AG04450 (cell line): ENCODE measurements at regions not wholly inside any gene's neighbourhood (a gene's known extent, or its start where the extent isn't known, plus 50 kb on each side); places are given as distances from the start of the nearest gene placed in this dataset.

Experiments used
- CTCF ChIA-PET: fragments of 300-600, 350-600 bp; formaldehyde crosslinking; extraction: SDS; loops from one replicate; lab custom pipeline; 2022; ENCODE audit warnings: antibody characterized with exemption, inconsistent platforms; lab: Charles Lee
- POLR2A ChIA-PET: fragments of 350-600 bp; formaldehyde crosslinking; extraction: SDS; loops from one replicate; lab custom pipeline; 2021; ENCODE audit warnings: antibody characterized with exemption, inconsistent platforms; lab: Yijun Ruan, JAX
- DNase-seq: peaks from one replicate; pipeline ENCODE4 v3.0.0-alpha.2; 2011; ENCODE audit warnings: low read depth, low spot score
- H3K27ac ChIP-seq: one replicate; pipeline ENCODE4 v1.5.1; 2012; ENCODE audit warnings: low read depth, low read length, control low read depth
- H3K27me3 ChIP-seq: one replicate; pipeline ENCODE4 v1.6.0; 2012; ENCODE audit warnings: low read length; ENCODE audit not compliant: control insufficient read depth, insufficient read depth
- H3K4me3 ChIP-seq: 2 replicates; pipeline ENCODE4 v1.5.1; 2011; ENCODE audit warnings: mild to moderate bottlenecking, low read depth, low read length, control low read depth
- H3K9me3 ChIP-seq: 2 replicates; pipeline ENCODE4 v1.5.1; 2012; ENCODE audit warnings: low read length; ENCODE audit not compliant: control insufficient read depth, insufficient read depth
- CTCF ChIP-seq: IDR thresholded peaks from 2 replicates; pipeline ENCODE4 v1.5.1; 2011; ENCODE audit warnings: low read depth, low read length, control low read depth, inconsistent platforms

- H3K27me3 ChIP-seq: no peaks in the 10 kb centered on the region
- H3K27ac ChIP-seq: no peak overlapping the region
- CTCF ChIA-PET: no interaction called here
- POLR2A ChIA-PET: no interaction called here
- no peaks in the 10 kb centered on the region for H3K9me3 ChIP-seq
- no peak for TF ChIP-seq CTCF
- DNase-seq: no peak
- no peak overlapping the region for H3K4me3 ChIP-seq
Observed at GRCh38 chr3:165283328-165283727, 87.1 kb upstream of the SLITRK3 start.

GRCh38 chr3:165279471-165279870 lies 83.3 kb upstream of the SLITRK3 start:
- H3K4me3 ChIP-seq: no peak overlapping the region
- no peaks in the 10 kb centered on the region for H3K27me3 ChIP-seq
- DNase-seq: no peak
- ChIA-PET POLR2A (no interaction called here), CTCF (no interaction called here)
- H3K27ac ChIP-seq: no peak overlapping the region
- no peaks in the 10 kb centered on the region for H3K9me3 ChIP-seq
- TF ChIP-seq CTCF: no peak

DNA sequence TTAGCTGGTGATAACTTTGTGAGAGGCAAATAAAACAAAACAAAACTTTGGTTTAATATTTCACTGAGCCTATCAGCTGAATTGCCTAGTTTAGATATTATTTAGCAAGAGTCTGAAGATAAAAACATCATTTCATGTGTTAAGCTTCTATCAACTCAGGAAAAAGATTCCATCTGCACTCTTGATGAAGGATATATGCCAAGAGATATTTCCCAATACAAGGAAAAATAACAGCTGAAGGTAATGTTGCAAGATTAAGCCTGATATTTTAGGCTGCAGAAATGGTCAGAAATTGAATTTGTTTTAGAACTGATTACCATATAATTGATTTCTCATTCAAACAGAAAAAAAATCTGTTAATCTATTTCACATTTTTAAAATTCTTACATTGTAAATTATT lies 77.2 kb upstream of the SLITRK3 start:
- TF ChIP-seq CTCF: no peak
- no peak for DNase-seq
- H3K27me3 ChIP-seq: no peaks in the 10 kb centered on the region

GRCh38 chr3:165259541-165260193 lies 63.5 kb upstream of the SLITRK3 start:
- ChIA-PET POLR2A (no interaction called here), CTCF (interaction anchor here (2.0 kb wide), 1 partner anchor 53 kb away, joined by 6 read pairs; no protein-coding TSS in a partner anchor)
- Histone ChIP-seq H3K9me3 (no peaks in the 10 kb centered on the region), H3K27me3 (no peaks in the 10 kb centered on the region), H3K4me3 (no peak overlapping the region), H3K27ac (no peak overlapping the region)
- no peak for TF ChIP-seq CTCF
- DNase-seq: no peak

More for the DNA sequence above, 77.2 kb upstream of the SLITRK3 start:
- POLR2A ChIA-PET: no interaction called here
- Histone ChIP-seq H3K4me3 (no peak overlapping the region), H3K27ac (no peak overlapping the region), H3K9me3 (no peaks in the 10 kb centered on the region)
- CTCF ChIA-PET: no interaction called here

GRCh38 chr3:165256554-165257065 lies 60.4 kb upstream of the SLITRK3 start:
- H3K27me3 ChIP-seq: no peaks in the 10 kb centered on the region
- peak; percentile 12; the same call in 1 of the 2 replicates for TF ChIP-seq CTCF
- no peak overlapping the region for H3K27ac ChIP-seq
- DNase-seq: no peak
- no peak overlapping the region for H3K4me3 ChIP-seq
- CTCF ChIA-PET: no interaction called here
- POLR2A ChIA-PET: no interaction called here
- no peaks in the 10 kb centered on the region for H3K9me3 ChIP-seq
